NCI-H69 (cell line): ENCODE measurements at regions not wholly inside any gene's neighbourhood (a gene's known extent, or its start where the extent isn't known, plus 50 kb on each side); places are given as distances from the start of the nearest gene placed in this dataset.

Source experiments
- DNase-seq: peaks from one replicate; lab custom pipeline; 2025; lab: John Stamatoyannopoulos, UW

DNA sequence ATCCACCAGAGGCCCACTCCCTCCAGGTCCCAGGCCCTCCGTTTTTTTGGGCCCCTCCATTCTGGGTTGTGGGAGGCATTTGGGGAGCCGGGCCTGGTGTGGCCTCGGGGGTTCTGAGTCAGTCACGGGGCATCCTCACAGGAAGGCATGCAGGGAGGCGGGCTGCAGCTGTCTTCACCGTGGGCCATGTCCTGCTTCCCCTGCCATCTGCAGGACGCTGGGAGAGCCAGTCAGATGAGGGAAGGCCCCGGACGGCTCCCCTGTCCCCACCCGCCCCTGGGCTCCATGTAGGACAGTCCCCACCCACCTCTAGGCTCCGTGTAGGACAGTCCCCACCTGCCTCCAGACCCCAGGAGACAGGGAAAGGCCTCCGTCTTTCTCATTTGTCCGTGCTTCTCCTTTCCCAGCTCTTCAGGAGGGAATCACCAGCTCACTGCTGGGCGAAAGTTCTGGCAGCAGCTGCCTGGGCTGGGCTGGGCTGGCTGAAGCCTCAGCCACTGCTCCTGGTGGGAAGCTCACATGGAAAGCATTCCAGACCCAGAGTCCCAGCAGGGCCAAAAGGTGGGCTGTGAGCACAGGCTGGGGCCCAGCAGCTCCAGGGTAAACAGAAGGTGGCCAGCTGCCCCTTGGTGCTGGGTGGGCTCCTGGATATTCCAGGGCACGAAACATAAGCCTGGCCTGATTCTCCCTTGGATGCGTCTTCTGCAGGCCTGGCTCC lies 217.8 kb downstream of the KIF26A start:
- DNase-seq = no peak

DNA sequence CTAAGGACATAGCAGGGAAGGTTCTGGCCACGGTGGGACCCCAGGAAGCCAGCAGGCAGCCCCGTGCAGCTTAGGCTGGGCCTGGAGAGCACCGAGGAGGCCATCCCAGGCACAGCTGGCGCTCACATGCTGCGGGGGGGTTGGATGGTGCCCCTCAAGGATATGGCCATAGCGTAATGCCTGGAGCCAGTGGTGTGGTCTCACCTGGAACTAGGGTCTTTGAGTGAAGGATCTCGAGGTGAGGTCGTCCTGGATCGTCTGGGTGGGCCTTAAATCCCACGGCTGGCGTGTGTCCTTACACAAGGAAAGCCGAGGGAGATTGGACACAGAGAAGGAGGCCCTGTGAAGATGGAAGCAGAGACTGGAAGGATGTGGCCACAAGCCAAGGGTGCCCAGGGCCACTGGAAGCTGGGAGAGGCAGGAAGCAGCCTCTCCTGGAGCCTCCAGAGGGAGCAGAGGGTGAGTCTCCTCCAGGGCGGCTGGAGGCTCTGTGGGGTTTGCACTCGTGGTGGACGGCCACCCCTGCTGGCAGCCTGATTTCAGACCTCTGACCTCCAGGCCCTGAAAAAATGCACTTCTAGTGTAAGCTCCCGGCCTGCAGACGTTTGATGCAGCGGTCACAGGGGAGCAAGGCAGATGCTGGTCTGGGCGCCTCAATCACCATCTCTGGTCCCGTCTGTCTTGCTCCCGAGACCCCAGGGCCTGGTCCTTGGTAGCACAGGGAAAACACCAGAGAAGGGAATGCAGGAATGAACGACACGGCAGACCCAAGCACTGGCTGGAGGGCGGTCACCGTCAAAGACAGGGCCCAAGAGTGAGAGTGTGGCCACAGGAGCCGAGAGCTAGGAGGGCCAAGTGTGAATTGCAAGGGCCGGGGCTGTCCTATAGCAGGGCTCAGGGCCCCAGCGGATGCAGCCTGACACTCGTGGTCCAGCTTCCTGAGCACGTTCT lies 218.6 kb downstream of the KIF26A start:
- DNase-seq = no peak

DNA sequence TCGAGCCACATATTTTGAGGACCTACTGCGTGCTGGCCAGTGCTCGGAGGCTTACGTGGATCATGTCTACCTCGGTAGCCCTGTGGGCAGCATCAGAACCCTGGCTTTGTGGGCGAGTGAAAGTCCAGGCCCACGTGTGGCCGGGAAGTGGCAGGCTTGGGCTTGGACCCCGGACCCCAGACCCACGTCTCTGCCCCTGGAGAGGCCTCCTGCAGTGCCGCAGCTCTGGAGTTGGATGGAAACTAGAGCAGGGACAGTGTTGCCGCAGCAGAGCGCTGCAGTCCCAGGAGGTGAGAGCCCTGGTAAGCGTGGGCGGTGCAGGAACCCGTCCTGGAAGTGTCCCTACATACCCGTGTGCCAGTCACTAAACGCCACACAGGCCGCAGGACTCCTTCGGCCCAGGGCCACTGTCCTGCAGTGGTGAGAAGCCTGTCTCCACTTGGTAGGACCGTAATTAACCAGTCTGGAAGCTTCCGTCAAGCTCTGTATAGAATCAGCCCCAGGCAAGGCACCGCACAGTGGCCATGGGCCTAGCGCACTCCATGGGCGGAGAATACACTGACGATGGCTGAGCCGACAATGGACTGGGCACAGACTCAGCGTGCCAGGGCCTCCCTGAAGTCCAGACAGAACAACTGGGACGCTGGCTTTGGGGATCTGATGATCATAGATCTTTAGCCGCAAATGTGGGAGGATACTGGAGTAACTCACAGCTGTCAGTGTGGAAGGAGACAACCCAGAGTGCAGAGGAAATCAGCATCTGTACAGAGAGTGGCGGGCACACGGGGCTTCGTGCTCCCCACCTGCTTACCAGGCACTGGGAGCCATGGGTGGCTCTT lies 219.5 kb downstream of the KIF26A start:
- DNase-seq = no peak

DNA sequence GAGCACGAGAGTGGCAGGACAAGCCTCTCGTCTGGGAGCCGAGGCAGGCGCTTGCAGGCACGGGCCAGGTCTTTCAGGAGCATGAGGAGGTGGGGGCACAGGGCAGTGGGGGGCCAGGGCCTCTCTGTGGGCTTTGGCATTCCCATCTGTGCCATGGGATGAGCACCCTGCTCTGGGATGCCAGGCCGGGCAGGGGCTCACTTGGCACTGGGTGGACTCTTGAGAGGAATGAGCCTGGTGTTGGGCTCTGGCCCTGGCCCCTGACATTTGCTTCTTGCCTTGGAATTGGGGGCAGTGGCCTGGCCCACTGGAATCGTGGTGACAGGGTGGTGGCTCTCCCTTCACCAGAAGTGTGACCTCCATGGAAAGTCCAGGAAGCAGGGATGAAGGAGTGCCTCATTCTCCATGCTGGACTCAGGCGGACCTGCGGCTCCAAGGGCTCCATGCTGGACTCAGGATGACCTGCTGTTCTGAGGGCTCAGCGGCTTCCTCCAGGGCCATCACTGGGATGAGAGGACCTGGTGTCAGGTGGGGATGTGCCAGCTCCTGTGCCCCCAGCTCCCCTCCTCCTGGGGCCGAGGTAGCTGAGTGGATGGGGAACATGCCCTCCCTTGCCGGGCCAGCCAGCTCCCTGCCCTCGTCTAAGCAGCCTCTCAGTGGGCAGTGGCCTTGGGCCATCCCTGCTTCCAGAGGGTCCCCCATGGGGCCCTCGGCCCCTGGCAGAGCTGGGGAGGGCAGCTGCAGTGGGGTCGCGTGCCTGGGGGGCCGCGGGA lies 220.3 kb downstream of the KIF26A start:
- no peak for DNase-seq

DNA sequence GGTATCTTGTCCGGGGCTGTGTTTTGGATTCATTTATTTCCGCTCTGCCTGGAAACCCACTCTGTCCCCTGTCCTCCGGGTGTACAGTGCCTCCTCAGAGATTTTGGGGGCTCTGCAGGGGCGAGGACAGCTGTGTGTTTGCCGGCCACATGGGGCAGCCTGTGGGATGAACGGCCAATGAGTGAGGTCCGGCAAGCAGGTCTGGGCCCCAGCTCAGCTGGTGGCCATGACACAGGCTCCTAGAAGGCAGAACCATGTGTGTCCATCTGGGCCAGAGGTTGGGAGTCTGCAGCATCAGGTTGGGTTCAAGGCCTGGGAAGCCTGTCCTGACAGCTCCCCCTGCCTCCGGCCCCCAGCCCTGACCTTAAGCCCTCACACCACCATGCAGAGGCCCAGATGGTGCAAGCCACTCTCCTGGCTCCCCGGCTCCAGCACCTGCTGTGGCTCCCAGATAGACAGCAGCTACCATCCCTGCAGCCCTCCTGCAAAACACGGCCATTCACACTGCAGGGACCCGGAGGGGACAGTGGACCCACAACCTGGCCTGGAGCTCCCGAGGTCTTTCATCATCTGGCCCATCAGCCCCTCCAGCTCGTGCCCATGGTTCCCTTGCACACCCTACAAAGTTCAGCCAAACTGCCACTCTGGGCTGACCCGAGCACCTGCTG lies 220.1 kb upstream of the C14orf180 start:
- no peak for DNase-seq

DNA sequence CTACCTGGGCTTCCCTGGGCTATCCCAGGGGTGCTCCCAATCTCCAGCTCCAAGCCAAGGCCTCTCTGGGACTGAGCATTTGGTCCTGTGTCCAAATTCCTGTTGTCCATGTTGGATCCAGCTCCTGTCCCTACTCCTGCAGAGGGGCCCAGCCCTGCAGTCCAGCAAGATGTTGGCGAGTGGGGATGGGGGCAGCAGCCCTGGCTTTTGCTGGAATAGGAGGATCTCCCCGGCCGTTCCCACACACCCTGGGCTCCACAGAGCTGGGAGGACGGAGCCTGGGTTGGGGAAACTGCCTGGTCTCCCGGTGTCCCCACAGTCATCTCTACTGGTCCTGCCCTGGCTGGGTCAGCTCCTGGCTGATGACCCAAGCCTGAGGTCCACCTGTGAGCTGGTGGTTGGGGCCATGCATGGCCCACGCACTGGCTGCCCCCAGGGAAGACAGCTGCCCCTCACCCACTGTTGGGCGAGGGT lies 219.6 kb upstream of the C14orf180 start:
- no peak for DNase-seq

DNA sequence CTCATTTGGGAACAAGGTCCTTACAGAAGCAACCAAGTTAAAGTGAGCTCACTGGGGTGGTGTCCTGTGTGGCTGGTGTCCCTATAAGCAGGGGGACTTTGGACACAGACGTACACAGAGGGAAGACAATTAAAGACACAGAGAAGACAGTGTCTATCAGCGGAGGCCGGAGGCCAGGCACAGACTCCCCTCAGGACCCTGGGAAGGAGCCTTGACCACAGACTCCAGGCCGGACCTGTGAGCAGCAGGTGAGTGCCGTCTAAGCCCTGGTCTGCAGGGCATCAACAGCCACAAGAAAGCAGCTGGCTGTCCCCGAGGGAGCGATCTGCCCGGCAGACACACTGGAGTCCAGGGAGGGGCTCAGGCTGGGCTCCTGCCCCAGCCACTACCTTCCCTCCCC lies 219.1 kb upstream of the C14orf180 start:
- no peak for DNase-seq

DNA sequence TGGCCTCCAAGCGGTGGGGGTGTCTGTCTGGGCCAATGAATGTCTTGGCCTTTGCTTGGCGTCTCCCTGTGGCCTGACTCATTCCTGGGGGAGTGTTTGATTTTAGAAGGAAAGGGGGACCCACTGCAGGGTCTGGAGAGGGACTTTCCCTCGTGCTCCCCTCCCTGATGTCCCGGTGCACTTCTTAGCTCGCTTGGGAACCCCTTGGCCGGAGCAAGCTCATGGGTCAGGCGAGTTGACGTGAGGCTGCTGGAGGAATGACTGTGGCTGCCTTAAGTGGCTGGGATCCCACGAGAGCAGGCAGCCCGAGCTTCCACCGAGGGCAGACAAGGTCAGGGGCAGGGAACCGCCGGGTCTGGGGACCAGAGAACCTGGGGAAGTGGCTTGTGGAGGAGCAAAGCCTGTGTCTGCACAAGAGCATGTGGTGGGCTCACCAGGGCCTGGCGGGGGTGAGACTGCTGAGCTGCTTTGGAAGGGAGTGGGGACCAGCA lies 218.4 kb upstream of the C14orf180 start:
- DNase-seq = no peak

DNA sequence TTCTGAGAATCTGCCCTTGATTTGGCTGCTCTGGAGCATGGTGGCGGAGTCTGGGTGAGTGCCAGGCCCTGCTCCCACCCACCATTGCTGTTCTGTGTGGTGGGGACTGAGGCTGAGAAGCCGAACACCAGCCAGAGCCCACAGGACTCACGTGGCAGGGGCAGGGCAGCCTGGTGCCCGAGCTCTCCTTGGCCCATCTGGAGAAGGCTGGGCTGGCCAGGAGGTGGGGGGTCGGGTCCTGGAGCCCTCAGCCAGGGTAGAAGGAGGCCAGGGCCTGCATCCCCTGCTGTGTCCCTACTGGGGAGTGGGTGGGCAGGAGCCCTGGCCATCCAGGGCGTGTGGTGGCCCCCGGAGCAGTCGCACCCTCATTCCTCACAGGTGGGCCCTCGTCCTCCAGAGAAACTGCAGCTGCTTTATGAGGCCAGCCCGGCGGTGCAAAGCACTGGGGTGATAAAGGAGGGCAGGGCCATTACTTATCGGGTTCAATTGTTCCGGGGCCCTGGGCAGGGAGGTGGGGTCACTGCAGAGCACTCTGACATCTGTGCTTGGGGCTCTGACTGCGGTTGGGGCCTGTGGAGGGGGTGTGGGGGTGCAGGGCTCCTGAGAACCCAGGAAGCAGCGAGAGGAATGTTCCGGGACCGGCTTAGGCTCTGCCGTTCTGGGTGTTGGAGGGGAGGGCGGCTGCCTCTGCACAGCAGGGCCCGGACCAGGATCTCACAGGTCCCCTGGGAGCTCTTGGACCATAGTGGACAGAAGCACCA lies 217.5 kb upstream of the C14orf180 start:
- DNase-seq = no peak

DNA sequence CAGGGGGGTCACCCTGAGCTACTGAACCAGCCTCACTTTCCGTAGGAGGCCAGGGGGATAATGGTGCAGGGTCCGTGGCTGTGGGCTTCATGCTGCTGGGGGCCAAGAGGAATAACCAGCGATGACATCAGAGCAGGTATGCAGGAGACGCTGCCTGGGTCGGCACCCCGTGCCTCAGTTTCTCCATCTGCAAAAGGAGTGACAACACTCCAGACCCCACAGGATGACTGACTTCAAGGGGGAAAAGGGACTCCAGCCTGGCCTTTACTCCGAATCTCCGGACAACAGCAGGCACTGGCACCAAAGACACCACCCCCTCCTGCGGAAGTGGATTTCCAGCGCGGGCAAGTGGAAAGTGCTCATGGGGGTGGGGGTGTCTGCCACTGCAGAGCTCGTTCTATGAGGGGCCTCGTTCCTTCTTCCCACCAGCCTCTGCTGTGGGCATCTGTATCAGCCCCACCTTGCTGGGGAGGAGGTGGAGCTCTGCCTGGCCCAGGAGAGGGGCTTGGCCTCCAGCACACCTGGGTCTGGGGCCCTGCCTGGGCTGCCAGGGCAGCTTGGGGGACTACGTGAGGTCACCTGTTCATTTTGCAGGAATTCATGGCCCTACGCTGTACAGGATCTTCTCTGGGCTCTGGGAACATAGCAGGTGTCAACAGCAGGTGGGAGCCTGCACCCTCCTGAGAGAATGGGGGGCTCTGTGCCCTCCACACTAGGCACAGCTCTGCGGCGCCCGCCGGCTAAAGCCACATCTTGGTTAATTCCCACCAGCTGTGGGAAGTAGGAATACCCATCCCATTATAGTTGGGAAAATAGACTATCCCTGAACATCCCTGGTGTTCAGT lies 216.6 kb upstream of the C14orf180 start:
- no peak for DNase-seq

DNA sequence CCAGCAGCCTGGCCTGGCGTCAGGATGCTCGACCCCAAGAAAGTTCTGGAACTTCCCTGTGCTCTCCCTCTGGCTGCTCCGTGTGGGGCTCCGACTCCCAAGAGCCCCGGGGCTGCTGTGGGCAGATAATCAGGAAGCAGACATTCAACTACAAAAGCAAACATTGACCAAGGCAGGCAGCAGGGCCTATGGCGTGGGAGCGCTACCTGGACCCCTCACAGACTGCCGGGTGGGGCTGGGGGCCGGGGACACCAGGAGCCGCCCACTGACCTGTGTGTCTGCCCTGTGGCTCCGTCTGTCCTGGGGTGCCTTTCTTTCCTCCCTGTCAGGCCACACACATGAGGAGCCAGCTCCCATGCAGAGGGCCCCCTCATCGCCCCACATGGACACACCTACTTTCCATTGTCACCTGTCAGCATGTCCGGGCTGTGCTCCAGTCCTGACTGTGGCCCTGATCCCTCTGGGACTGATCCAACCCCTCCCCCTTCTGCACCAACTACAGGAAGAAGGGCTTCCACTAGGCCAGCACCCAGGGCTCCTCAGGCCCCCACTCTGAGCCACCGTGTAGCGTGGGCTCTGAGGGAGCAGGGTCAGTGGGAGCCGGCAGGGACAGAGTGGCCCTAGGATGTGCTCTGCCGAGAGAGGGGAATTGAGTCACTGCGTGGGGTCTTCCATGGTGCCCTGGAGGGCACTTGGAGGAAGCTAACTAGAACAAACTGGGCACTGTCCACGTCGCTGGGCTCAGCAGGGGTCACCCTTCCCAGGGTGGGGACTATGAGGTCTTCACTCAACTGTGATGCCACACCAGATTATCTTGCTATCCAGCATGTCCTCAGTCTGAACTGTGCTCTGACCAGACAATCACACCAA lies 215.4 kb upstream of the C14orf180 start:
- DNase-seq = peak; percentile 65

DNA sequence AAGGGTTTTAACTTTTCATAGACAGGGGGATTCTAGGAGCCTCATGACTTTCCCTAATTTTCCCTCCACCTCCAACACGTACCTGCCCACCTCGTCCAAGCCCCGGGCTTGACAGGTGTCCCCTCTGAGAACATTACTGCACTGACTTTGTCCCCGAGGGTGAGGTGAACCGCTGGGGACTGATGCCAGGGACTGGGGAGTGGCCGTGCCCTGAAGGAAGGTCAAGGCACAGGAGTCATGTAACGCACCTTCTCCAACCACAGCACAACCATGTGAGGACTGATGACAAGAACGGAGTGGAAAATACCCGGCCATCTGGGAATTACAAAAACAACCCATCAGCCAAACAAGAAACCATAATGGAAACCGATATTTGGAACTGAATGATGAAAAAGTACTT lies 214.7 kb upstream of the C14orf180 start:
- no peak for DNase-seq

DNA sequence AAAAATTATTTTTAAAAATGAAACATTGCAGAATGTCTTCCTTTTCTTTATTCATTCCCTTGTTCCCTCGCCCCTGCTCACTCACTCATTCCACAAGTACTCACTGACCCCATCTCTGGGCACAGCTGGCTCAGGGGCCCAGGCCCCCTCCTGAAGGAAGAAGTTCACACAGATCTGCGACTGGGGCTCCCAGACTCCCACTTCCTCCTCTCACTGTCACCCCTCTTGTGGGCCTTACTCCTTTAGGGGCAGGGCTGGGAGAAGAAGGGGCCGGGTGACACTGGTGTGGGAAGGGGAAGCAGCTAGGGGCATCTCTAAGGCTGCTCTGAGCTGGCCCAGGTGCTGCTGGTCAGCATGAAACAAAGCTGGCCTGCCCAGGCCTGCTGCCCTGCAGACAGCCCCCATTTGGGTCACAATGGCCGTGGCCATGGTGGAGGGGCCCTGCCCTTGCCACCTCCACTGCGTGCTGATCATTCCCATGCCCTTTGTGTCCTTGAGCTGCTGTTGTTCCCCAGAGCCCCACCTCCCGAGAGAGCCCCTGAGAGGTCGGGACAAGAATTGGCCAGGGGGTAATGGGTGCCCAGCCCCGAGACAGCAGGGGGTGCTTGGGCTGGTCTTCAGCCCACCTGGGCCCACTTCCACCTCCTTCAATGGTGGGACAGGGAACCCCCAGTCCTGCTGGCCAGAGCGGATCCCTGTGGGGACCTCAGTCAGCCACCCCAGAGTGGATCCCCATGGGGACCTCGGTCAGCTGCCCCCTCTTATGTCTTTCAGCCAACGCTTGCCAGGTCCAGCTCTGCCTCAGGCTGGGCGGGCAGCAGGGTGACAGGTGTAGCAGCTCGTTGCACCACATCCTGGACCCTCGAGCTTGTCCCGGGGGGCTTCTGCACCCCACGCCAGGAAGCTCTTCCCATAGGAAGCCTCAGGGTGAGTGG lies 212.4 kb upstream of the C14orf180 start:
- no peak for DNase-seq

DNA sequence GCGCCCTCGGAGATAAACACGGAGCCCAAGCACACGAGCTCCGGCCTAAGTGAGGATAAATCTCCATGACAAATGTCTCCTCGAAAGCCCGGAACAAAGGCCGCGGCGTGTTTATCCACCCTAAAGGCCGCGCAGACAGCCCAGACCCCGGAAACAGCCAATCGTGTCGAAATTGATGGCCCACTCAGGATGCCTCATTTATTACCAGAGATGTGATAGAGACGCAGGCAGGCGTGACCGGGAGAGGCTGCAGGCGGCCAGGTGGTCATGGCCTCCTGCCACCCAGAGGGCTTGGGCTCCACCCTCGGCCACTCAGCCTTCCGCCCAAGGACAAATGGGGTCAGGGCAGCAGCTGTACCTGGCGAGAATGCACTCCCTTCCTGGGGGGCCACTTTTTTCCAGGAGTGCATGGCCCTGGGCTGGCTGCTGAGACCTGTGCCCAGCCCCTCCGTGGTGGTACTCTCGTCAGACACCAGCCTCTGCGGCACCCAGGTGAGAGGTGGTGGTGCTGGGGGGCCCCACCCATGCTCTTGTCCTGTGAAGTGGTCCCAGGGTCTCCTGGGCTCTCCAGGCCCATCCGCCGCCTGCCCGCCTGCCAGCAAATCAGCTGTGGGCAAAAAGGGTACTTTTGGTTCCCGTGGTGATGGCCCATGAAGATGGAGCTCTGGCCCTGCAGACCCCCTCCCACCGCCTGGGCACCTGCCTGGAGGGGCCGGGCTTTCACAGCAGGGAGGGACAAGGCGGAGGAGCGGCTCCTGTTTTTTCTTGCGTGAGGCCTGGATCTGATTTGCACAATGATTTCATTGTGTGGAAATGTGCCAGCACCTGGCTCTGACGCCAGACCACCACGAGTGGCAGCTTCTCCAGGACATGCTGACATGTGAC lies 211.5 kb upstream of the C14orf180 start:
- peak; percentile 64 for DNase-seq

DNA sequence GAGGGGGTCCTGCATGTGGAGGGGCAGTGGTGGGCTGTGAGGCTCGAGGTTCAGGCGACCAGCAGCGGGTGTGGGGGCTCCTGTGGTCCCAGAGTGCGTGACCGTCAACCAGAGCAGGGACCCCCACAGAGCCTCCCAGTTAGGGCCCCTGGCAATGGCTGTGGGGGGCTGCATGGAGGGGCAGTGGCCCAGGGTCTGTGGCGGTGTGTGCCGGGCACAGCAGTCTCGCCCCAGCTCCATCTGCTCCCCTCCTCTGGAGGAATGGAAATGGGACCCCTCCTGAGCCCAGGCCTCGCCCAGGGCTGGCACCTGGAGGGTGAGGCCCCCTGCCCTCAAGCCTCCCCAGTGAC lies 210.8 kb upstream of the C14orf180 start:
- no peak for DNase-seq

DNA sequence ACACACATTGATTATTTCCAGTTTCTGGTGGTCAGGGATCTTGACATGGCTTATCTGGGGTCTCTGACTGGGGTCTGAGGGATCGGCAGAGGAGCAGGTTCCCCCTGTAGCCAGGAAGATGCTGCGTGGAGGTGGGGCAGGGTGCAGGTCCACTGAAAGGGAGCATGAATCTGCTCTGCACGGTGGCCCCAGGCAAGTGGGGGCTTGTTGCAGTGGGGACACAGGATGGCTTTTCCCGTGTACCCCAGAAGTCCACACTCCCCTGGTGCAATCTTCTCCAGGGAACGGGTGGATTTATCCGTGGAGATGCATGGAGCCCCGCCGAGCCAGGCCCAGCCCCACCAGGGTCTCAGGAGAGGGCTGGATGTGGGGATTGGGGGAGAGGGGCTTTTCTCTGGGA lies 210.4 kb upstream of the C14orf180 start:
- DNase-seq = no peak
